ENCODE measurements at regions not wholly inside any gene's neighbourhood (a gene's known extent, or its start where the extent isn't known, plus 50 kb on each side); places are given as distances from the start of the nearest gene placed in this dataset.

GRCh38 chr3:191148131-191148530 lies 50.9 kb upstream of the OSTN start:
- H3K9ac ChIP-seq (ENCODE audit: low read length) = no peak overlapping the region
- H3K9me3 ChIP-seq (ENCODE audit: control insufficient read depth, low read length) = peaks cover under 1% of the 10 kb centered on the region
- no peak overlapping the region for H2BK120ac ChIP-seq (ENCODE audit: low read depth, low read length)
- H3K4me1 ChIP-seq (ENCODE audit: control insufficient read depth, insufficient read depth, low read depth, low read length) = no peaks in the 10 kb centered on the region
- DNase-seq = no peak
- no peak overlapping the region for H3K4me2 ChIP-seq (ENCODE audit: low read length, poor library complexity, severe bottlenecking)
- no peak overlapping the region for H4K8ac ChIP-seq (ENCODE audit: low read length)
- no peak overlapping the region for H3K18ac ChIP-seq (ENCODE audit: low read depth in 1 of 2, low read length in 2 of 2)
- no peak overlapping the region for H3K4ac ChIP-seq (ENCODE audit: low read depth in 1 of 2, low read length in 2 of 2)
- H2BK12ac ChIP-seq (ENCODE audit: low read length in 2 of 2) = no peak overlapping the region
- H4K91ac ChIP-seq (ENCODE audit: low read length) = no peak overlapping the region
- H3K79me1 ChIP-seq (replicated peaks; ENCODE audit: low read length, poor library complexity, severe bottlenecking) = no peaks in the 10 kb centered on the region
- H2BK15ac ChIP-seq (ENCODE audit: low read depth, poor library complexity, severe bottlenecking) = no peak overlapping the region
- no peaks in the 10 kb centered on the region for H3K36me3 ChIP-seq (ENCODE audit: control insufficient read depth in 1 of 2, insufficient read depth in 2 of 2, low read depth in 1 of 2, low read length in 2 of 2)
- H2AK5ac ChIP-seq (ENCODE audit: low read length, severe bottlenecking) = no peak overlapping the region
- H2AFZ ChIP-seq (ENCODE audit: low read depth, low read length) = no peak overlapping the region
- H3K23ac ChIP-seq (ENCODE audit: low read length in 2 of 2) = no peak overlapping the region
- H3K27me3 ChIP-seq (ENCODE audit: control insufficient read depth in 1 of 2, insufficient read depth in 1 of 2, low read length in 2 of 2) = no peaks in the 10 kb centered on the region
- 92% methylated on average over 1 of the region's 1 CpG for WGBS
- no peak overlapping the region for H3K14ac ChIP-seq (ENCODE audit: low read length in 2 of 2)
- no peak overlapping the region for H2BK5ac ChIP-seq (ENCODE audit: low read depth, low read length, poor library complexity, severe bottlenecking)
- H3K4me3 ChIP-seq (ENCODE audit: insufficient read depth in 1 of 2, low read depth in 1 of 2, low read length in 2 of 2) = no peak overlapping the region
- H3K27ac ChIP-seq (ENCODE audit: low read length, poor library complexity, severe bottlenecking) = no peak overlapping the region

DNA sequence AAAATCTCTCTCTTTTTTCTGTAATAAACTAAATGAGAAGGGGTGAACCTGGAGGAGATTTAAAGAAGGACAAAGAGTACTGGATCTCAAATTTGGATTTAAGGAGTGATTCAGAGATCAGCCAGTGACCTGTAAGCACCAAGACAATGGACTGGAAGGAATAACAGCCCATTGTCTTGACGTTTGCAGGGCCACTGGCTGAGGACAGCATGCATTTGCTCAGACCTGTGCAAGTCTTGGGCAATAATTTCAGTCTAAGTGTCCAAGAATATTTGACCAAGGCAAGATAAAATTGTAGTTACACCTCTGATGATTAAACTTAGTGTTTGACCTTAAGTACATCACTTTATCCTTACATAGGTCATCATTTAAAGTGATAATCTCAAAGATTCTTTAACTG lies 55.8 kb upstream of the OSTN start:
- Histone ChIP-seq H4K91ac (ENCODE audit: low read length) (no peak overlapping the region), H3K4me2 (ENCODE audit: low read length, poor library complexity, severe bottlenecking) (no peak overlapping the region), H3K9ac (ENCODE audit: low read length) (peak overlapping the region; percentile 5), H3K27me3 (ENCODE audit: control insufficient read depth in 1 of 2, insufficient read depth in 1 of 2, low read length in 2 of 2) (no peaks in the 10 kb centered on the region), H4K8ac (ENCODE audit: low read length) (no peak overlapping the region), H3K27ac (ENCODE audit: low read length, poor library complexity, severe bottlenecking) (no peak overlapping the region), H3K18ac (ENCODE audit: low read depth in 1 of 2, low read length in 2 of 2) (no peak overlapping the region), H2BK120ac (ENCODE audit: low read depth, low read length) (no peak overlapping the region), H3K36me3 (ENCODE audit: control insufficient read depth in 1 of 2, insufficient read depth in 2 of 2, low read depth in 1 of 2, low read length in 2 of 2) (no peaks in the 10 kb centered on the region), H2AFZ (ENCODE audit: low read depth, low read length) (no peak overlapping the region), H2BK15ac (ENCODE audit: low read depth, poor library complexity, severe bottlenecking) (no peak overlapping the region), H3K14ac (ENCODE audit: low read length in 2 of 2) (no peak overlapping the region), H3K79me1 (replicated peaks; ENCODE audit: low read length, poor library complexity, severe bottlenecking) (no peaks in the 10 kb centered on the region), H2BK5ac (ENCODE audit: low read depth, low read length, poor library complexity, severe bottlenecking) (no peak overlapping the region), H3K9me3 (ENCODE audit: control insufficient read depth, low read length) (no peaks in the 10 kb centered on the region), H3K4me3 (ENCODE audit: insufficient read depth in 1 of 2, low read depth in 1 of 2, low read length in 2 of 2) (no peak overlapping the region), H3K23ac (ENCODE audit: low read length in 2 of 2) (no peak overlapping the region), H2AK5ac (ENCODE audit: low read length, severe bottlenecking) (no peak overlapping the region), H3K4ac (ENCODE audit: low read depth in 1 of 2, low read length in 2 of 2) (no peak overlapping the region), H3K4me1 (ENCODE audit: control insufficient read depth, insufficient read depth, low read depth, low read length) (no peaks in the 10 kb centered on the region), H2BK12ac (ENCODE audit: low read length in 2 of 2) (no peak overlapping the region)
- DNase-seq = no peak
- WGBS = 60% methylated on average over 1 of the region's 1 CpG

- H3K14ac ChIP-seq (ENCODE audit: low read length in 2 of 2) = no peak overlapping the region
- no peak overlapping the region for H3K23ac ChIP-seq (ENCODE audit: low read length in 2 of 2)
- no peaks in the 10 kb centered on the region for H3K36me3 ChIP-seq (ENCODE audit: control insufficient read depth in 1 of 2, insufficient read depth in 2 of 2, low read depth in 1 of 2, low read length in 2 of 2)
- no peak overlapping the region for H2BK15ac ChIP-seq (ENCODE audit: low read depth, poor library complexity, severe bottlenecking)
- H2BK5ac ChIP-seq (ENCODE audit: low read depth, low read length, poor library complexity, severe bottlenecking) = no peak overlapping the region
- no peak overlapping the region for H3K4ac ChIP-seq (ENCODE audit: low read depth in 1 of 2, low read length in 2 of 2)
- no peak overlapping the region for H2AFZ ChIP-seq (ENCODE audit: low read depth, low read length)
- H3K9me3 ChIP-seq (ENCODE audit: control insufficient read depth, low read length) = no peaks in the 10 kb centered on the region
- no peak overlapping the region for H4K91ac ChIP-seq (ENCODE audit: low read length)
- H3K18ac ChIP-seq (ENCODE audit: low read depth in 1 of 2, low read length in 2 of 2) = no peak overlapping the region
- no peaks in the 10 kb centered on the region for H3K27me3 ChIP-seq (ENCODE audit: control insufficient read depth in 1 of 2, insufficient read depth in 1 of 2, low read length in 2 of 2)
- no peak overlapping the region for H2BK12ac ChIP-seq (ENCODE audit: low read length in 2 of 2)
- H3K4me3 ChIP-seq (ENCODE audit: insufficient read depth in 1 of 2, low read depth in 1 of 2, low read length in 2 of 2) = no peak overlapping the region
- 44% methylated on average over 3 of the region's 4 CpGs for WGBS
- no peak overlapping the region for H2AK5ac ChIP-seq (ENCODE audit: low read length, severe bottlenecking)
- H3K9ac ChIP-seq (ENCODE audit: low read length) = peak overlapping the region; percentile 28
- H4K8ac ChIP-seq (ENCODE audit: low read length) = no peak overlapping the region
- no peak overlapping the region for H3K4me2 ChIP-seq (ENCODE audit: low read length, poor library complexity, severe bottlenecking)
- DNase-seq = peak; percentile 76
- no peaks in the 10 kb centered on the region for H3K4me1 ChIP-seq (ENCODE audit: control insufficient read depth, insufficient read depth, low read depth, low read length)
- no peak overlapping the region for H2BK120ac ChIP-seq (ENCODE audit: low read depth, low read length)
- no peaks in the 10 kb centered on the region for H3K79me1 ChIP-seq (replicated peaks; ENCODE audit: low read length, poor library complexity, severe bottlenecking)
- H3K27ac ChIP-seq (ENCODE audit: low read length, poor library complexity, severe bottlenecking) = no peak overlapping the region
Measured at GRCh38 chr3:191141728-191142127, 57.3 kb upstream of the OSTN start.

GRCh38 chr3:191139736-191140135 lies 59.3 kb upstream of the OSTN start:
- Histone ChIP-seq H3K14ac (ENCODE audit: low read length in 2 of 2) (no peak overlapping the region), H3K23ac (ENCODE audit: low read length in 2 of 2) (no peak overlapping the region), H2BK5ac (ENCODE audit: low read depth, low read length, poor library complexity, severe bottlenecking) (no peak overlapping the region), H2AK5ac (ENCODE audit: low read length, severe bottlenecking) (no peak overlapping the region), H2BK15ac (ENCODE audit: low read depth, poor library complexity, severe bottlenecking) (no peak overlapping the region), H2BK12ac (ENCODE audit: low read length in 2 of 2) (no peak overlapping the region), H4K8ac (ENCODE audit: low read length) (no peak overlapping the region), H3K4me2 (ENCODE audit: low read length, poor library complexity, severe bottlenecking) (no peak overlapping the region), H3K4me1 (ENCODE audit: control insufficient read depth, insufficient read depth, low read depth, low read length) (no peaks in the 10 kb centered on the region), H3K36me3 (ENCODE audit: control insufficient read depth in 1 of 2, insufficient read depth in 2 of 2, low read depth in 1 of 2, low read length in 2 of 2) (no peaks in the 10 kb centered on the region), H3K79me1 (replicated peaks; ENCODE audit: low read length, poor library complexity, severe bottlenecking) (no peaks in the 10 kb centered on the region), H3K4ac (ENCODE audit: low read depth in 1 of 2, low read length in 2 of 2) (no peak overlapping the region), H2AFZ (ENCODE audit: low read depth, low read length) (no peak overlapping the region), H3K9me3 (ENCODE audit: control insufficient read depth, low read length) (no peaks in the 10 kb centered on the region), H3K18ac (ENCODE audit: low read depth in 1 of 2, low read length in 2 of 2) (no peak overlapping the region), H2BK120ac (ENCODE audit: low read depth, low read length) (no peak overlapping the region), H4K91ac (ENCODE audit: low read length) (no peak overlapping the region), H3K27ac (ENCODE audit: low read length, poor library complexity, severe bottlenecking) (no peak overlapping the region), H3K9ac (ENCODE audit: low read length) (no peak overlapping the region), H3K27me3 (ENCODE audit: control insufficient read depth in 1 of 2, insufficient read depth in 1 of 2, low read length in 2 of 2) (no peaks in the 10 kb centered on the region), H3K4me3 (ENCODE audit: insufficient read depth in 1 of 2, low read depth in 1 of 2, low read length in 2 of 2) (peak overlapping the region in 1 of 2 experiments; percentile 18)
- WGBS = 98% methylated on average over 2 of the region's 3 CpGs
- DNase-seq = no peak
